Hepatocyte (in vitro differentiated cells): ENCODE measurements at regions not wholly inside any gene's neighbourhood (a gene's known extent, or its start where the extent isn't known, plus 50 kb on each side); places are given as distances from the start of the nearest gene placed in this dataset.

ENCODE experiments used
- DNase-seq: peaks from one replicate; pipeline ENCODE4 v3.0.0-alpha.2; 2016; ENCODE audit warnings: low spot score
- H2AFZ ChIP-seq: fragments of 200-600 bp; sonication (generic); 2 replicates; pipeline ENCODE4 v1.6.0; 2016; ENCODE audit warnings: antibody characterized with exemption, mild to moderate bottlenecking
- H3K27ac ChIP-seq: fragments of 200-600 bp; sonication (generic); 2 replicates; pipeline ENCODE4 v1.5.1; 2016; ENCODE audit warnings: mild to moderate bottlenecking
- H3K27me3 ChIP-seq: fragments of 200-600 bp; sonication (generic); 2 replicates; pipeline ENCODE4 v1.6.1; 2016
- H3K36me3 ChIP-seq: fragments of 200-600 bp; sonication (generic); replicated peaks from 2 replicates; pipeline ENCODE4 v1.5.1; 2016; ENCODE audit warnings: low read depth; ENCODE audit not compliant: insufficient read depth
- H3K4me1 ChIP-seq: fragments of 200-600 bp; sonication (generic); 2 replicates; pipeline ENCODE4 v1.5.1; 2016; ENCODE audit warnings: mild to moderate bottlenecking, moderate library complexity; ENCODE audit not compliant: insufficient read depth
- H3K4me2 ChIP-seq: fragments of 200-600 bp; sonication (generic); 2 replicates; pipeline ENCODE4 v1.6.0; 2016
- H3K4me3 ChIP-seq: fragments of 200-600 bp; sonication (generic); 2 replicates; pipeline ENCODE4 v1.5.1; 2016; ENCODE audit warnings: mild to moderate bottlenecking
- H3K79me2 ChIP-seq: fragments of 200-600 bp; sonication (generic); 2 replicates; pipeline ENCODE4 v1.6.0; 2017; ENCODE audit warnings: mild to moderate bottlenecking
- H3K9me2 ChIP-seq: fragments of 200-600 bp; sonication (generic); replicated peaks from 2 replicates; pipeline ENCODE4 v1.6.0; 2017; ENCODE audit warnings: mild to moderate bottlenecking; ENCODE audit not compliant: insufficient read depth
- H3K9me3 ChIP-seq: fragments of 200-600 bp; sonication (generic); 2 replicates; pipeline ENCODE4 v1.5.1; 2016; ENCODE audit warnings: low read depth, mild to moderate bottlenecking
- H4K20me1 ChIP-seq: fragments of 200-600 bp; sonication (generic); 2 replicates; pipeline ENCODE4 v1.6.0; 2016; ENCODE audit warnings: mild to moderate bottlenecking; ENCODE audit not compliant: insufficient read depth, poor library complexity, severe bottlenecking
- CTCF ChIP-seq: fragments of 200-600 bp; sonication (generic); IDR thresholded peaks from 2 replicates; pipeline ENCODE4 v1.5.1; 2016; ENCODE audit warnings: antibody characterized with exemption, mild to moderate bottlenecking; ENCODE audit not compliant: poor library complexity
- EZH2 ChIP-seq: fragments of 200-600 bp; sonication (generic); IDR thresholded peaks from 2 replicates; pipeline ENCODE4 v1.6.1; 2016; ENCODE audit warnings: antibody characterized with exemption, mild to moderate bottlenecking, borderline replicate concordance
- EZH2phosphoT487 ChIP-seq: fragments of 200-600 bp; sonication (generic); IDR thresholded peaks from one replicate; pipeline ENCODE4 v1.6.1; 2018; ENCODE audit warnings: antibody characterized with exemption, mild to moderate bottlenecking, low read depth, moderate library complexity; ENCODE audit not compliant: unreplicated experiment, severe bottlenecking
- WGBS: methylation state at CpG from one replicate; pipeline ENCODE4 v1.1.6; 2016; ENCODE audit warnings: low lambda C conversion rate; ENCODE audit errors: missing lambda C conversion rate; 5-methylcytosine and 5-hydroxymethylcytosine counted together

GRCh38 chr16:26744430-26744829 is 322.3 kb upstream of the C16orf82 start:
- 46% methylated on average over 5 of the region's 5 CpGs for WGBS

GRCh38 chr16:26747760-26748159 is 319.0 kb upstream of the C16orf82 start:
- 41% methylated on average over 4 of the region's 4 CpGs for WGBS

More at GRCh38 chr16:26744430-26744829, 322.3 kb upstream of the C16orf82 start:
- no peaks in the 10 kb centered on the region for H3K79me2 ChIP-seq
- no peaks in the 10 kb centered on the region for H3K9me2 ChIP-seq
- H3K27ac ChIP-seq, result no peak overlapping the region
- H3K27me3 ChIP-seq, result peaks cover 3% of the 10 kb centered on the region
- no peaks in the 10 kb centered on the region for H3K36me3 ChIP-seq
- no peaks in the 10 kb centered on the region for H4K20me1 ChIP-seq
- H2AFZ ChIP-seq, result no peak overlapping the region
- no peak for DNase-seq
- H3K9me3 ChIP-seq, result no peaks in the 10 kb centered on the region
- H3K4me1 ChIP-seq, result no peaks in the 10 kb centered on the region
- TF ChIP-seq CTCF (no peak), EZH2 (no peak), EZH2phosphoT487 (no peak)
- H3K4me3 ChIP-seq, result no peak overlapping the region
- no peak overlapping the region for H3K4me2 ChIP-seq

GRCh38 chr16:26749072-26749471 is 317.7 kb upstream of the C16orf82 start:
- Histone ChIP-seq H3K9me3 (no peaks in the 10 kb centered on the region), H3K27me3 (peaks cover 19% of the 10 kb centered on the region), H2AFZ (no peak overlapping the region), H3K4me1 (no peaks in the 10 kb centered on the region), H3K79me2 (no peaks in the 10 kb centered on the region), H3K9me2 (no peaks in the 10 kb centered on the region), H4K20me1 (no peaks in the 10 kb centered on the region), H3K36me3 (no peaks in the 10 kb centered on the region), H3K27ac (no peak overlapping the region), H3K4me3 (no peak overlapping the region), H3K4me2 (no peak overlapping the region)
- no peak for TF ChIP-seq EZH2phosphoT487
- no peak for TF ChIP-seq EZH2
- TF ChIP-seq CTCF, result no peak
- no peak for DNase-seq
- WGBS, result 67% methylated on average over 2 of the region's 2 CpGs

More at GRCh38 chr16:26747760-26748159, 319.0 kb upstream of the C16orf82 start:
- Histone ChIP-seq H3K79me2 (no peaks in the 10 kb centered on the region), H3K27me3 (peaks cover 19% of the 10 kb centered on the region), H3K9me3 (no peaks in the 10 kb centered on the region), H3K4me1 (no peaks in the 10 kb centered on the region), H3K9me2 (no peaks in the 10 kb centered on the region), H2AFZ (no peak overlapping the region), H3K27ac (no peak overlapping the region), H4K20me1 (no peaks in the 10 kb centered on the region), H3K4me2 (no peak overlapping the region), H3K4me3 (no peak overlapping the region), H3K36me3 (no peaks in the 10 kb centered on the region)
- TF ChIP-seq CTCF, result no peak
- TF ChIP-seq EZH2, result no peak
- TF ChIP-seq EZH2phosphoT487, result no peak
- DNase-seq, result no peak

GRCh38 chr16:26752166-26752565 is 314.6 kb upstream of the C16orf82 start:
- Histone ChIP-seq H3K4me2 (no peak overlapping the region), H3K27me3 (peaks cover 19% of the 10 kb centered on the region)

More at GRCh38 chr16:26752166-26752565, 314.6 kb upstream of the C16orf82 start:
- TF ChIP-seq CTCF (no peak), EZH2 (no peak), EZH2phosphoT487 (no peak)
- no peaks in the 10 kb centered on the region for H3K4me1 ChIP-seq
- no peak overlapping the region for H3K4me3 ChIP-seq
- no peak overlapping the region for H2AFZ ChIP-seq
- no peaks in the 10 kb centered on the region for H3K9me3 ChIP-seq
- DNase-seq, result no peak
- no peaks in the 10 kb centered on the region for H3K9me2 ChIP-seq
- no peaks in the 10 kb centered on the region for H3K36me3 ChIP-seq
- H3K27ac ChIP-seq, result no peak overlapping the region
- no peaks in the 10 kb centered on the region for H4K20me1 ChIP-seq
- no peaks in the 10 kb centered on the region for H3K79me2 ChIP-seq
- 92% methylated on average over 2 of the region's 2 CpGs for WGBS
